ENCODE measurements at regions not wholly inside any gene's neighbourhood (a gene's known extent, or its start where the extent isn't known, plus 50 kb on each side); places are given as distances from the start of the nearest gene placed in this dataset.

- H3K27ac ChIP-seq (ENCODE audit: low read depth in 1 of 2, low read length in 1 of 2) = no peak overlapping the region
- no peaks in the 10 kb centered on the region for H3K27me3 ChIP-seq (ENCODE audit: control insufficient read depth in 3 of 3, insufficient read depth in 3 of 3, low read length in 2 of 3)
- no peak overlapping the region for H3K9ac ChIP-seq (ENCODE audit: insufficient read depth in 1 of 2, low read length in 2 of 2)
- DNase-seq (no peak), ATAC-seq (ENCODE audit: insufficient read depth, low FRiP score) (no peak)
- TF ChIP-seq CTCF (IDR thresholded peaks at IDR 0.05; ENCODE audit: control extremely low read depth, extremely low read depth) = no peak
- H3K9me3 ChIP-seq (ENCODE audit: control insufficient read depth in 4 of 4, insufficient read depth in 3 of 4, low read length in 3 of 4) = peaks cover 0 to 2% (median 0%) of the 10 kb centered on the region in 4 donors
- H3K4me3 ChIP-seq = no peak overlapping the region
- no peaks in the 10 kb centered on the region for H3K4me1 ChIP-seq (ENCODE audit: control insufficient read depth in 5 of 5, insufficient read depth in 5 of 5, low read length in 5 of 5)
- 68 to 83% methylated on average over 3 of the region's 3 CpGs for WGBS, 2 donors
- no peaks in the 10 kb centered on the region for H3K36me3 ChIP-seq (ENCODE audit: control insufficient read depth in 4 of 4, insufficient read depth in 4 of 4, low read length in 4 of 4)
These were observed 286.9 kb upstream of the NXPH2 start for GRCh38 chr2:139067072-139067471.

- ATAC-seq (ENCODE audit: insufficient read depth, low FRiP score) = no peak
These were observed 284.0 kb upstream of the NXPH2 start for GRCh38 chr2:139064159-139064558.

GRCh38 chr2:139059617-139060016 is 279.4 kb upstream of the NXPH2 start:
- H3K36me3 ChIP-seq (ENCODE audit: control insufficient read depth in 4 of 4, insufficient read depth in 4 of 4, low read length in 4 of 4) = no peaks in the 10 kb centered on the region
- DNase-seq = no peak
- H3K9me3 ChIP-seq (ENCODE audit: control insufficient read depth in 4 of 4, insufficient read depth in 3 of 4, low read length in 3 of 4) = no peaks in the 10 kb centered on the region
- no peak for ATAC-seq (ENCODE audit: insufficient read depth, low FRiP score)
- no peak overlapping the region for H3K4me3 ChIP-seq
- TF ChIP-seq CTCF (IDR thresholded peaks at IDR 0.05; ENCODE audit: control extremely low read depth, extremely low read depth) = no peak
- no peak overlapping the region for H3K27ac ChIP-seq (ENCODE audit: low read depth in 1 of 2, low read length in 1 of 2)
- no peak overlapping the region for H3K9ac ChIP-seq (ENCODE audit: insufficient read depth in 1 of 2, low read length in 2 of 2)
- no peaks in the 10 kb centered on the region for H3K27me3 ChIP-seq (ENCODE audit: control insufficient read depth in 3 of 3, insufficient read depth in 3 of 3, low read length in 2 of 3)
- no peaks in the 10 kb centered on the region for H3K4me1 ChIP-seq (ENCODE audit: control insufficient read depth in 5 of 5, insufficient read depth in 5 of 5, low read length in 5 of 5)
- 70 to 86% methylated on average over 2 of the region's 2 CpGs for WGBS, 2 donors

More at GRCh38 chr2:139064159-139064558, 284.0 kb upstream of the NXPH2 start:
- no peak for DNase-seq
- H3K4me3 ChIP-seq = no peak overlapping the region
- no peak overlapping the region for H3K27ac ChIP-seq (ENCODE audit: low read depth in 1 of 2, low read length in 1 of 2)
- H3K4me1 ChIP-seq (ENCODE audit: control insufficient read depth in 5 of 5, insufficient read depth in 5 of 5, low read length in 5 of 5) = no peaks in the 10 kb centered on the region
- no peak for TF ChIP-seq CTCF (IDR thresholded peaks at IDR 0.05; ENCODE audit: control extremely low read depth, extremely low read depth)
- no peaks in the 10 kb centered on the region for H3K27me3 ChIP-seq (ENCODE audit: control insufficient read depth in 3 of 3, insufficient read depth in 3 of 3, low read length in 2 of 3)
- H3K36me3 ChIP-seq (ENCODE audit: control insufficient read depth in 4 of 4, insufficient read depth in 4 of 4, low read length in 4 of 4) = no peaks in the 10 kb centered on the region
- H3K9me3 ChIP-seq (ENCODE audit: control insufficient read depth in 4 of 4, insufficient read depth in 3 of 4, low read length in 3 of 4) = no peaks in the 10 kb centered on the region
- H3K9ac ChIP-seq (ENCODE audit: insufficient read depth in 1 of 2, low read length in 2 of 2) = no peak overlapping the region

- Histone ChIP-seq H3K27ac (ENCODE audit: low read depth in 1 of 2, low read length in 1 of 2) (no peak overlapping the region), H3K9ac (ENCODE audit: insufficient read depth in 1 of 2, low read length in 2 of 2) (no peak overlapping the region), H3K9me3 (ENCODE audit: control insufficient read depth in 4 of 4, insufficient read depth in 3 of 4, low read length in 3 of 4) (no peaks in the 10 kb centered on the region), H3K27me3 (ENCODE audit: control insufficient read depth in 3 of 3, insufficient read depth in 3 of 3, low read length in 2 of 3) (no peaks in the 10 kb centered on the region), H3K4me1 (ENCODE audit: control insufficient read depth in 5 of 5, insufficient read depth in 5 of 5, low read length in 5 of 5) (no peaks in the 10 kb centered on the region), H3K4me3 (no peak overlapping the region), H3K36me3 (ENCODE audit: control insufficient read depth in 4 of 4, insufficient read depth in 4 of 4, low read length in 4 of 4) (no peaks in the 10 kb centered on the region)
- no peak for DNase-seq
- no peak for TF ChIP-seq CTCF (IDR thresholded peaks at IDR 0.05; ENCODE audit: control extremely low read depth, extremely low read depth)
- no peak for ATAC-seq (ENCODE audit: insufficient read depth, low FRiP score)
- WGBS, 2 donors = 47 to 60% methylated on average over 3 of the region's 3 CpGs
These were observed 275.0 kb upstream of the NXPH2 start for GRCh38 chr2:139055202-139055601.

Measured in lung (tissue), 11 donors.